ENCODE measurements at regions not wholly inside any gene's neighbourhood (a gene's known extent, or its start where the extent isn't known, plus 50 kb on each side); places are given as distances from the start of the nearest gene placed in this dataset.

DNA sequence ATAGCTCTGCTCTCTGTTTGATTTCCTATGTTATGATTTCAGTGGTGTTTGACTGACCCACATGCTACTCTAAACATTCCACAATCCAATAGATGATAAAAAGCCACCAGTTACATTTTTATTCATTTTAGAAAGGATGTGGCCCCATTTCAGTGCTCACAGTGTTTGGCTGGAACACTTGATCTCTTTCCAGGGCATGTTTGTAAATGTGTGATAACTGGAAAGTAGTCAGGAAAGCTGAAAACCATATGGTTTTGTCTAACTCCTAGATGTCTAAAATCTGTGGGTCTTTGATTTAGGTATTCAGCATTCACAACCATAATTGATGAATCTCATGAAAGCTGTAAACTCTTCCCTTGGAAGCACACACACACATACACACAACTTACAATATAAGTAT, 904.9 kb upstream of the AGA start:
- TF ChIP-seq, protein P1, sequence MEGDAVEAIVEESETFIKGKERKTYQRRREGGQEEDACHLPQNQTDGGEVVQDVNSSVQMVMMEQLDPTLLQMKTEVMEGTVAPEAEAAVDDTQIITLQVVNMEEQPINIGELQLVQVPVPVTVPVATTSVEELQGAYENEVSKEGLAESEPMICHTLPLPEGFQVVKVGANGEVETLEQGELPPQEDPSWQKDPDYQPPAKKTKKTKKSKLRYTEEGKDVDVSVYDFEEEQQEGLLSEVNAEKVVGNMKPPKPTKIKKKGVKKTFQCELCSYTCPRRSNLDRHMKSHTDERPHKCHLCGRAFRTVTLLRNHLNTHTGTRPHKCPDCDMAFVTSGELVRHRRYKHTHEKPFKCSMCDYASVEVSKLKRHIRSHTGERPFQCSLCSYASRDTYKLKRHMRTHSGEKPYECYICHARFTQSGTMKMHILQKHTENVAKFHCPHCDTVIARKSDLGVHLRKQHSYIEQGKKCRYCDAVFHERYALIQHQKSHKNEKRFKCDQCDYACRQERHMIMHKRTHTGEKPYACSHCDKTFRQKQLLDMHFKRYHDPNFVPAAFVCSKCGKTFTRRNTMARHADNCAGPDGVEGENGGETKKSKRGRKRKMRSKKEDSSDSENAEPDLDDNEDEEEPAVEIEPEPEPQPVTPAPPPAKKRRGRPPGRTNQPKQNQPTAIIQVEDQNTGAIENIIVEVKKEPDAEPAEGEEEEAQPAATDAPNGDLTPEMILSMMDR (IDR thresholded peaks at IDR 0.05) = no peak
- no peak for TF ChIP-seq POLR2A (IDR thresholded peaks at IDR 0.05)
